ENCODE measurements at regions not wholly inside any gene's neighbourhood (a gene's known extent, or its start where the extent isn't known, plus 50 kb on each side); places are given as distances from the start of the nearest gene placed in this dataset.
"Not testable (repeated sequence)": the region's sequence is repeated elsewhere in the genome, so short reads cannot be mapped to it uniquely, and the experiment has no call there.

DNA sequence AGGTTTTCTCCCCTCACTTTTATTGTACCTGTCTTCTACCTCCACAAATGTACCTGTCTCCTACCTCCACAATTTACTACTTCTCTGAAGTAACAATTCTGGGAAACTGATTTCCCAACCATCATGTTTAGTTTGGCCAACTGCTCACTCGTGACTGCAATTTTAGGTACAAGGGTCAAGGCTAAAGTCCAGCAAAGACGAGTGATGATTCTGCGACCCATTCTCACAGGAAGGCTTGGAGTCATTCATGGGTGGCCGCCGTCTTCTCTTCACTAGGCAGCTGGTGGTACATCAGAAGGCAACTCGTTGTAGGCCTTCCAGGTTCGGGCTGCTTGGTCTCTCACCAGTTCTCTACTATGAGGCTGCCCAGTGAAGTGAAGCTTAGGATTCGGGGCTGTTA, 483.8 kb upstream of the JARID2 start:
- no peak for DNase-seq (ENCODE audit: low read depth)

DNA sequence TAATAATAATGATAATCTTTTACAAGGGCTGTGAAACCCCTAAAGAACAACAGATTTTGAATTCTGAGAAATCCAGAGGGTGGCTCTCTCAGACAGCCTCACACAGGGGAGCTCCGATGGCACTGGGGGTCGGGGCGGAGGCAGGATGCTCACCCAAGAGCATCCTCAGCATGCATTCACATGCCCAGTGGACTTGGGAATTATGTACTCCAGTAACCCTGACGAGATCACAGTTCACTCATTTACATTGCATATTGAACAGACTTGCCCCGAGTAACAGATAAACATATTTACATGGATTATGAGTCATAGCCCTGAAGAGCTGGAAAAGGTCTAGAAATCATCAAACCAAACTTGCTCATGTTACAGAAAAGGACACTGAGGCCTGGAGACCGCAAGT, 482.7 kb upstream of the JARID2 start:
- no peak for DNase-seq (ENCODE audit: low read depth)

DNA sequence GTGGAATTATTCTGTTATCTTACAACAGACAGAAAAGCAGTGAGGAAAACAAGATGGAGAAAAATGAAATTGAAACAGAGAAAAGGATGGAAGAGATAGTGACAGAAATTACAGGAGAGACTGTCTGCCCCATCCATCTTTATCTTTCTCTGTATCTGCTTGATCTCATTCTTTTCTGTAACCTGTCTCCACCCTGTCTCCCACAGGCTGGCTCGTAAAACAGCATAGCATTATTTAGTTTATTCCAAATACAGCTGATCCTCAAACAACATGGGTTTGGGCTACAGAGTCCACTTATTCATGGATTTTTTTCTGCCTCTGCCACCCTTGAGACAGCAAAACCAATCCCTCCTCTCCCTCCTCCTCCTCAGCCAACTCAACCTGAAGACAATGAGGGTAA, 482.3 kb upstream of the JARID2 start:
- DNase-seq (ENCODE audit: low read depth) = no peak

DNA sequence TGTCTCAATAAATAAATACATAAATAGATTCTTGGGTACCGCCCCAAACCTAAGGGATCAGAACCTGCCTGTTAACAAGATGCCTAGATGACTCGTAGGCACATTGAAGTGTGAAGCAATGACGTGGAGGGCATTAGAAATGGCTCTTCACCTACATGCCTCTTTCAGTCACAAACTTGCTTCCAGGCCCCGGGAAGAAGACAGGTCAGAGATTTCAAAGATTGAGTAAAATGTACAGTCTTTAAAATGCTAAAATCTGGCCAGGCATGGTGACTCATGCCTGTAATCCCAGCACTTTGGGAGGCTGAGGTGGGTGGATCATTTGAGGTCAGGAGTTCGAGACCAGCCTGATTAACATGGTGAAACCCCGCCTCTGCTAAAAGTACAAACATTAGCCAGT, 480.8 kb upstream of the JARID2 start:
- DNase-seq (ENCODE audit: low read depth) = no peak

DNA sequence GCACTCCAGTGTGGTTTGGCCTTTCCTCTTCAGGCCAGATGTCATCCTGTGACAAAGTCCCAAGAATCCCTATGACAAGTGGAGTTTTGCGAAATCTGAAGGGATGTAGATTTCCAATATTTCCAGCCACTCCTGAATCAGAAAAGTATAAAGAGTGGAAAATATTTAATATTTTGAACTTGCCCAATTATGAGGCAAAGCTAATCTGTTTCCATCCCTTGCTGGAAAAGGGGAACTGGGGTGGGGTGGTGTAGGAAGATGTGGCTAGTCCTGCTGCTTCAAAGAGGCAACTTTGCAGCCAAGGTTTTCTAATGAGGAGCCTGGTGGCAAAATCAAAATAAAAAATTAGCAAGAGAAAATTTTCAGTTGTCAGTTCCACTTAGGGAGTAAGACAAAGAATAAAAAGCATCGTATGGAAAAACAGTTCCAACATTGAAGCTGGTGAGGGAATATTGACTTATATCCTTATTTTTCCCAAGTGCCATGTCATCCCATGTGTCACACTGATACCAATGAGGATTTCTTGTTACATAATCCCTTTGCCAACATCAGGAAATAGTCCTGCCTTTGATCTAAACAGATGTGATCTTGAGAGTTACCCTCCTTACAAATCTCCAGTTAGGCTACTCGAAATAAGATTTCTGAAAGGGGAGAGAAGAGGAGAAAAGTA, 480.0 kb upstream of the JARID2 start:
- no peak for DNase-seq (ENCODE audit: low read depth)

DNA sequence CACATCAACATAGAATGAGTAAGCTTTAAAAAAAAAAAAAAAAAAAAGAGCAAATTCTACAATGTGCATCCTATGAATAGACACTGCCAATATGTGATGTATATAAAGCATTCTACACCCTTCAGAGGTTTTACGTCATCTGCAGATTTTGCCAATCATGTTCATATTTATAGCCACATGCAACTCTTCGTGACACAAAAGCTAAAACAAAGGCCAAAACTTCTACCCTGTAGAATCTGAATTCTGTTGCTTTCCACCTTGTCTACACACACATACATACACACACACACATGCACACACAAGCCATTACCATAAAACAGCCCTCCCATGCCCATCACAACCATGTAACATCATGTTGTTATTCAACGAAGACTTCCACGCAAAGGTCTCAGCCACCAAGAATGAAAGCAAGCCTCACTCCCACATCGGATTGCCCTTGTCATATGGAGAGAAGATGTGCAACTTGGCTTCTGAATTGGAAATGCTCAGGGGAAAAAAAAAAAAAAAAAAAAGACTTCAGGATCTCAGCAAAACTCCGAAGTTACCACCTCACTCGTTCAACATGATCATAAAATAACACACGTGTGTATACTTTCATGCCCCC, 479.4 kb upstream of the JARID2 start:
- no peak for DNase-seq (ENCODE audit: low read depth)

DNA sequence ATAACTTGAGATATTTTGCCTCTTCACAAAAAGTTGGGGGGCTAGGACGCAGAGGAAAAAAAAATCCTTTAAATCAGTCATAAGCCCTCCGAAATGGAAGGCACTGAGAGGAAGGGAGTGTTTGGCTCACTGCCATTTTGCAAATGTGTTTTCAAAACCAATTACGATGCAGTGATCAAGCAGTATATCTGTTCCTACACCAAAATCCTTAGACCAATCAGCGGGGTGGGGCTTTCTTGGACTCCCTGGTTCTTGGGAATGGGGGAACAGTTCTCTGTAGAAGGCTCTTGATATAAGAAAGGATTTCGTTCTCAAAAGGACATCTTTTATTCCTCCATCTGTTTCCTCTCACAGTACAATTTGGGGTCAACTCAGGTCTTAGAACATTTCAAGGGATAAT, 478.6 kb upstream of the JARID2 start:
- DNase-seq (ENCODE audit: low read depth) = no peak

DNA sequence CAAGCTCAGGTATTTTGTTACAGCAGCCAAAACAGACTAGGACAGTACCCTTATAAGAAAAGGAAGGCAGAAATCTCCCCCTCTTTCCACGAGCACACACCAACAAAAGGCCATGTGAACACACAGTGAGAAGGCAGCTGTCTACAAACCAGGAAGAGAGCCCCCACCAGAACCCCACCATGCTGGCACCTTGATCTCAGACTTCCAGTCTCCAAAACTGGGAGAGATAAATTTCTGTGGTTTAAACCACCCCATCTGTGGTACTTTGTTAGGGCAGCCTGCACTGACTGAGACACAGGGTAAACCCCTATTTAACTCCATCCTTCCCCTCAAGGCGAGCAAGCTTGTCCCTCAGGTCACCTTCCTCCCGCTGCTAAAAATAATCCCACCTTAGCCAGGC, 475.8 kb upstream of the JARID2 start:
- no peak for DNase-seq (ENCODE audit: low read depth)

DNA sequence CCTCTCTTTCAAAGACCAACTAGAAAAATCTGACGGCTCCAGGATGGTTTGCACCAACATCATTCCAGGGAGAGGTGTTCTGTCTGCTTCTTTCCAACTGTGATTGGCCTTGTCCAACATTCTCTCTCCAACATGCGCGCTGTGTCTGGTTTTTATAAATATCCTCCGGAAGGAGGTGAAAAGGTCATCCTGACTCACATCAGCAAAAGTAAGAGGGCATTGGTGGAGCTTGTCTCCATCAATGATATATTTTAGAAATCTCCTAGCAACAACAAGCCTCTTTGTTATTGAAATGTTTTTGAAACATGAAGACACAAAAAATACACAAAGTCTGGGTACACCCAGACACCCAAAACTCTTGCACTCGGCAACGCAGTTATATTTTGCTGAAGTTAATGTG, 475.3 kb upstream of the JARID2 start:
- no peak for DNase-seq (ENCODE audit: low read depth)

DNA sequence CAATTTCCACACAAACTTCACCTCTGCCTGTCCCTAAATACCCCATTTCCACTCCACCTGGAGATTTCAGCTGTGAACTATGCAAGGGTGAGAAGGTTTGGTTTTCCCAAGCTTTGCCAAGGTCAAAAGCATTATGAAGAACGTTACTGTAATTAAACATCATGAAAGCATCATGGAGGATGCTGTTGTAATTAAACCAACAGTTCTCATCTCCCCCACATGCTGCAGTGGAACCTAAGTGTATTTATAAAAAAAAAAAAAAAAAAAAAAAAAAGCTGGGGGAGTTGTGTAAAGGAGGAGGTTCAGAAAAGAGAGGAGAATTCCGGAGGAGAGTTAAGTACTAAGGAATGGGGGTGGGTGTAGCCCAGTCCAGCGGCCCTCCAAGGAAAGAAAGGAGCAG, 474.9 kb upstream of the JARID2 start:
- no peak for DNase-seq (ENCODE audit: low read depth)

DNA sequence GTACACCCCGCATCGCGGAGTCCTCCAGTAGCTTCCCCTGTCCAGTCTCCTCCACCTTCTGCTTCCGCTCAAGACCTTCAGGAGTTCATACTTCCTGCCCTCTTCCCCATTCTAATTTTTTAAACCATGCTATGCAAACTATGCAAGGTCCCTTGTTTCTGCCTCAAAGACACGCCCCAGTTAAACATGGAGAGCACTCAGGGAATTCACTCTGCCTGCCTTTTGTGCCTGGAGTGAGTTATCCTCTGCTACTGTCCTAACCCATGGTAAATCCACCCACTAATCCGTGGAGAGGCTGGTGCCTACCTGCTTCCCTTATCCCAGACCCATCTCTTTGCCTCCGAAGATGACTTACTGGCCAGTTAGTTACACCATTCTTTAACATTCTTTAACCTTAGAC, 473.7 kb upstream of the JARID2 start:
- no peak for DNase-seq (ENCODE audit: low read depth)

DNA sequence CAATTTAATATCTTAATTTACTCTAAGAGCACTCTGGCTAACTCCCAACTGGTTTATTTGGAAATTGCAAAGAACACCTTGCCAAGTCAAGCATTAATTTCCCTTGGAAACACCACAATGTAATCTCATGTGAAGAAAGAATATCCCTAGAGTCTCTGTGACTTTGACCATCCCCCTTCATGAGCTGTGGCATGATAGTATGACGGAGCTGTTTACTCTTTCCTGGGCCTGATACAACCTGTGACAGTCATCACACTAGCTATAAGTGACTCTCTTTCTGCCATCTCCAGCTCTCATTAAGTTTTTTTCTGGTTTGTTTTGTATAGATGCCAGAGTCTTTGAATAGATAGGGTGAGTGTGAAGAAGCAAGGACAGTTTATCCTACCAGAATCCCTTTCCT, 470.3 kb upstream of the JARID2 start:
- DNase-seq (ENCODE audit: low read depth) = no peak

DNA sequence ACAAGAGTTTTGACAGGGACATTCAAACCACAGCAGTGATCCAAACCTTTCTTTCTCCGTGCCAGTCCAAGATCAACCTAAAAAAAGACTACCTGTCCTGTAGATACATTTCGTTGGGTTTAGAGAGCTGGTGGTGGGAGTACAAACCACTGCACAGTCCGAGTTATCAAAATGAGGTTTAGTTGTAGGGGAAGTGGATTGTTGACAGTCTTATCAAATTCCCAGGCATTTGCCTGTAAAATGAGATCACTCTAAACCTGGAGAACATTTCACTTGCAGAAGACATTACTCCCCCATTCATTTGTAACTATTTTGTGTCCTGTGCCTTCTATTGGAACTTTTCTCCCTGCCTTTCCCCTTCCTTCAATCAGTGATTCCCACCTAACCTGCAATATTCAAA, 469.6 kb upstream of the JARID2 start:
- DNase-seq (ENCODE audit: low read depth) = no peak

DNA sequence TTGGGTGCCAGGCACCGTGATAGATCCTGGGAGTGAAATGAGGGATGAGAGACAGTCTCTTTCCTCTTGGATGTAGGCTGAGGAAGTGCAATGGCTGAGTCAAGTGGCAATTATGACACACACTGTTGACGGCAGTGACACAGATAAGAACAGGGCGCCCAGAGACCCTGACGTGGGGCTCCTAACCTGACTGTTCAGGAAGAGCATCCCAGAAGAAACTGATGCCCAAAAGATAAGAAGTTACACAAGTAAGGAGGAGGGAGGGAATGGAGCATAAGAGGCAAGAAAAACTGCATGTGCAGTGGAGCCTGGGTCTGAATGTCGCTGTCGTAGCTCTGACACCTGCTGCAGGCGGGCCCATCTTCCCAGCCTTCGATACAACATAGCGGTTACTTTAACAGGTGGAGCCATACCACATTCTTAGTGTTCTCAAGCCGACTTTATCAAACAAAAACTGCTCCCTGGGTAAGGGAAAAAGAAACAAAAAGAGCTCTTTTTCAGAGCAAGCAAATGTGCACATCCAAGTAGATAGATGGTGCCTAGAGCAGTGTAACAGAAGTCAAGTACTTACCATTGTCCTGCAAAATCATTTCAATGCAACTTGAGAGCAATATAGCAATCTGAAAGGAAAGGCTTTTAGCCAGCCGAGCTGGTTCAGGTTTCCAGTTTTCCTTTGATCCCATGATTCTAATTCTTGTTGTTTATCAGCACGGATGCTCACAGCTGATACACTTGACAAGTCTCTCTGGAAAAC, 463.9 kb upstream of the JARID2 start:
- DNase-seq (ENCODE audit: low read depth) = no peak

DNA sequence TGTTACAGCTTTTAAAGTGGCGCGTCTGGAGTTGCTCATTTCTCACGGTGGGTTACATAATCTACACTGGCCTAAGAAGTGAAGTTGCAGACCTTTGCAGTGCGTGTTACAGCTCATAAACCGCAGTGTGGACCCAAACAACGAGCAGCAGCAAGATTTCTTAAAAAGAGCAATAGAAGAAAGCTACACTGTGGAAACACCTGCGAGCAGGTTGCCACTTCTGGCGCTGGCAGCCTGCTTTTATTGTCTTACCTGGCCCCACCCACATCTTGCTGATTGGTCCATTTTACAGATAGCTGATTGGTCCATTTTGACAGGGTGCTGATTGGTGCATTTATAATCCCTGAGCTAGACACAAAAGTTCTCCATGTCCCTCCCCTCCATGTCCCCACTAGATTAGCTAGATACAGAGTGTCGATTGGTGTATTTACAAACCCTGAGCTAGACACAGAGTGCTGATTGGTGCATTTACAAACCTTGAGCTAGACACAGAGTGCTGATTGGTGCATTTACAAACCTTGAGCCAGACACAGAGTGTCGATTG, 462.9 kb upstream of the JARID2 start:
- DNase-seq (ENCODE audit: low read depth) = not testable (repeated sequence)

DNA sequence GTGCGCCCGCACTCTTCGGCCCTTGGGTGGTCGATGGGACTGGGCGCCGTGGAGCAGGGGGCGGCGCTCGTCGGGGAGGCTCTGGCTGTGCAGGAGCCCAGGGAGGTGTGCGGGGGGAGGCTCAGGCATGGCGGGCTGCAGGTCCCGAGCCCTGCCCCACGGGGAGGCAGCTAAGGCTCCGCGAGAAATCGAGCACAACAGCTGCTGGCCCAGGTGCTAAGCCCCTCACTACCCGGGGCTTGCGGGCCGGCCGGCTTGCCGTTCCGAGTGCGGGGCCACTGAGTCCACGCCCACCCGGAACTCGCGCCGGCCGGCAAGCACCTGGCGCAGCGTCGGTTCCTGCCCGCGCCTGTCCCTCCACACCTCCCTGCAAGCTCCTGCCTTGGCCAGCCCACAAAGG, 462.3 kb upstream of the JARID2 start:
- no peak for DNase-seq (ENCODE audit: low read depth)

DNA sequence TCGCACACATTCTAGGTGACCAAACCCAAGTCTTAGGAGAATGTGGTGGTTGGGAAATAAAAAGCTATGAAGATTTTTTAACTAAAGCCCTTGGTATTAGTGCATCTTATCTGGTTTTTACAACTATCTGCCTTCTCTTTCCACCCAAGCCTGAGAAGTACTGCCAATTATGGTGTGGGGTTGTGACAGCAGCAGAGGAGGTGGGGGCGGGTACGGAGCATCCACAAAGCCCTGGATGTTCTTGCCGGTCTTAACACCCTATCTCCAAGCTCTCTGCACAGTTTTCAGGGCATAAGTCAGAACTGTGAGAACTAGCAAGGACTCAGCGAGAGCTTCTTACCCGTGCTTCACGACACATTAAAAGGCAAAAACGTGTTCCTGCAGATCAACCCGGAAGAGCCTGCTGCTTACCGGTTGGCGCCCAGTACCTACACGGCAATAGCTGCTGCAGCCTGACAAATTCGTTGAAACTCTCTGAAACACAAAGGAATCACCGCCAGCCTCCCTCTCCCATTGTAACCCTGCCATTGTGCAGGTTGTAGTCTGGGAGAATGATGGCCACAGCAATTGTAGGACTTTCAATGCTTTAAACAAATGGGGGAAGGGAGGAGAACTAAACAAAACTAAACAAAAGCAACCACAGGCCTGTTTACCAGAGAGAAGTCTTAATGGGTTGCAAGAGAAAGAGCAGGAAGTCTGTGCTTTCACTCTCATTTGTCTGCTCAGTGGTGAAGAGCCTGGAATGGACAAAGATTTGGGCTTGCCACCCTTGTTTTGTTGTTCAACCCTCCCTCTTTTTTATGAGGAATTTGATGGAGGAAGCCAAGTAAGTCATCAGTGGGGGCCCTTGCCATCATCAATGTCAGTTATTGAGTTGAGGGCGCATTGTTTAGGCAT, 461.0 kb upstream of the JARID2 start:
- DNase-seq (ENCODE audit: low read depth) = no peak

DNA sequence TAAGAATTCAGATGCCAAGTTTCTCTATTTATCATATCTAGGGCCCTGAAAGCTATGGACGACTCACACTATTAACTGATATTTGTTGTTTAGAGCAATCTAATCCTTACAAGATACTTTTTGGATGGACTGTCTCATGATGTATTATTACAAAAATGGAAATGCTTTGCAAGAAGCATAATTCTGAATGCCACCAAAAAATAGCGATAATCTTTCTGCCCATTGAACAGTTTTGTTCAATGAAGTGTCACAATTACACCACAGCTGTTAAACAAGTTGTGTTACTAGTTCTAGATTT, 460.4 kb upstream of the JARID2 start:
- DNase-seq (ENCODE audit: low read depth) = no peak

DNA sequence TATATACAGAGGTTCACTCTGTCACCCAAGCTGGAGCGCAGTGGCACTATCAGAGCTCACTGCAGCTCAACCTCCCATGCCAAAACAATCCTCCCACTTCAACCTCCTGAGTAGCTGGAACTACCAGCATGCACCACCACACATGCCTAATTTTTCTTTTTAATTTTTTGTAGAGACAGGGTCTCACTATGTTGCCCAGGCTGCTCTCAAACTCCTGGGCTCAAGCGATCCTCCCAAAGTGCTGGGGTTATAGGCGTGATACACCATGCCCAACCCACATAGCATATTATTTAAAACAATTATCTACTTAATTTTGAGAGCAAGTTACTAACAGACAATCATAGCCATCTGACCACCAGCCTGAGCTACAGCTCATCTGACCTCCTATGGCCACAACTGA, 459.9 kb upstream of the JARID2 start:
- no peak for DNase-seq (ENCODE audit: low read depth)

DNA sequence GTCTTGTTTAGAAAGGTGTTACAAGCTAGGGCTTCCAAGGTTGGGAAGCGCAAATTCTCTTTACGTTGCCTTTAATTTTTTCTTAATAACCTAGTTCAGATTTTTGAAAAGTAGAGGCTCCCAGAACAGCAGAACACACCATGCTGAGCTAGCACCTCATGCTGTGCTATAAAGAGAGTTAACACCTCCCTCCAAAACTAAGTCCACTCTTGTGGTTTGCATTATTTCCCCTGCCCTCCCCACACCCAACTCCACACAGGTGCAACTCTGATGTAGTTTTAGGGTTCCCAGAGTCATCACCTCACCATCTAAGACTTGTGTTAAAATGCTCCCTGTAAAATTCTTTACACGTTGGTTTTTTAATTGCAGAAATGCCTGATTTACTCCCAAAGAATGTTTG, 459.4 kb upstream of the JARID2 start:
- no peak for DNase-seq (ENCODE audit: low read depth)

DNA sequence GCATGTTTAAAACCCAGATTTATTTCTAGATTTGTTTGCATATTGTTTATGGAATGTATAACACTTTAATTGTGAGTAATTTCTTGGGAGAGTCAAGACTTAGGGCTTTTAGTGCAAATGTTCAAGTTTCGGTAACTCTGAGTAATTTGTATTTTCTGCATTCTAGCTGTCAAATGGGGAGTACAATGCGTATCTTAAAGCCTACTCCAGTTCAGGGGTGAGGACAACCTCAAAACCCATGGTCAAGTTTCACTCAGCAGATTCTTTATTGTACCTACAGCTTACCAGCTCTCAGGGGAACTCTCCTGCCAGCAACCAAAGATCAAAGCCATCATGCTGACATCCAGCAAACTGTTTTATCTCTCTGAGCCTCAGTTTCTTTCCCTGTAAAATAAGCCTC, 458.6 kb upstream of the JARID2 start:
- no peak for DNase-seq (ENCODE audit: low read depth)

DNA sequence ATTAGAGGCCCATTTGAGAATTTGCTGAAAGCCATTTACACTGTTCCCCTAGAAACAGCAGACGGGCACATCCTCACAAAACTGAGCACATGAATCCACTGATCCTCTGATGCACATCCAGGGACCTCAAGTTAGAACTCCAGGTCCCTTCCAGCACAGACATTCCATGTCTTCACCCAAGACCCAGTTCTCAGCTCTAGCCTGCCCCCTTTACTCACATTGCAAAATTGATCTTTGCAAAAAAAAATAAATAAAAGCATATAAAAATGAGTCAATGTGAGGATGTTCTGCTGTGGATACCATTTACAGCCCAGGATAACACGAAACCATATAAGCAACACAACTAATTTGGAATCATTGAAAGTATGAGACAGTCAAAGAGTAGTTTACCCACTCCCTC, 458.2 kb upstream of the JARID2 start:
- no peak for DNase-seq (ENCODE audit: low read depth)

DNA sequence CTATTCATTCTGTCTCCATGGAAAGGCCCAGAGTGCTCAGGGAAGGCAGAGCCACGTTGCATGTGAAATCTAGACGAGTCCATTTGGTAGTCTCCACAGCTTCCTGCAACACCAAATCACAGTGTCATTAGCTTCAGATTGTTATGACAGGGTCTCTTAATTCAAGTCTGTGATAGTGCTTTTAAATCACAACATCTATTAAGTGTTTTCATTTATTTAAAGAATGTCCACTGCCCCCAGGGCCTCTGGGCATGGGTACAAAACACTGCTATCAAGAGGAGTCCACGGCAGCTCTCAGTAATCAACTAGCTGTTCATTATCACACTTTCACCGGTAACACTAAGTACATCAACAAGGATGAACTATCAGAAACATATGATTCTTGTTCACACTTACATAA, 455.9 kb upstream of the JARID2 start:
- DNase-seq (ENCODE audit: low read depth) = no peak

Data from GM04503 (cell line).